ENCODE measurements at regions not wholly inside any gene's neighbourhood (a gene's known extent, or its start where the extent isn't known, plus 50 kb on each side); places are given as distances from the start of the nearest gene placed in this dataset.
A peak's percentile ranks its signal among the peaks of the same experiment; 100 is the strongest.
"Not testable (repeated sequence)": the region's sequence is repeated elsewhere in the genome, so short reads cannot be mapped to it uniquely, and the experiment has no call there.

- Histone ChIP-seq H3K36me3 (no peaks in the 10 kb centered on the region), H3K27ac (no peak overlapping the region), H3K4me3 (no peak overlapping the region), H3K9me3 (no peaks in the 10 kb centered on the region), H3K27me3 (ENCODE audit: low read depth) (no peaks in the 10 kb centered on the region), H3K4me1 (peaks cover 4% of the 10 kb centered on the region)
- ATAC-seq (no peak), DNase-seq (no peak)
- intact Hi-C loops (cut with DNase I): no loop called here
- no peak for TF ChIP-seq CTCF (IDR thresholded peaks at IDR 0.05)
Measured at GRCh38 chr5:62090953-62091352, 215.1 kb upstream of the KIF2A start.

- no peaks in the 10 kb centered on the region for H3K9me3 ChIP-seq
- no peak overlapping the region for H3K27ac ChIP-seq
- H3K36me3 ChIP-seq: no peaks in the 10 kb centered on the region
- H3K27me3 ChIP-seq (ENCODE audit: low read depth): no peaks in the 10 kb centered on the region
- intact Hi-C loops (cut with DNase I): no loop called here
- no peak for ATAC-seq
- peaks cover 4% of the 10 kb centered on the region for H3K4me1 ChIP-seq
- no peak for TF ChIP-seq CTCF (IDR thresholded peaks at IDR 0.05)
- H3K4me3 ChIP-seq: no peak overlapping the region
- no peak for DNase-seq
Measured at GRCh38 chr5:62093411-62093810, 212.6 kb upstream of the KIF2A start.

- no peaks in the 10 kb centered on the region for H3K36me3 ChIP-seq
- no peak overlapping the region for H3K4me3 ChIP-seq
- intact Hi-C loops (cut with DNase I): no loop called here
- no peaks in the 10 kb centered on the region for H3K9me3 ChIP-seq
- no peak for TF ChIP-seq CTCF (IDR thresholded peaks at IDR 0.05)
- peaks cover 4% of the 10 kb centered on the region for H3K4me1 ChIP-seq
- DNase-seq: no peak
- ATAC-seq: peak; percentile 67 to 77
- H3K27ac ChIP-seq: no peak overlapping the region
- H3K27me3 ChIP-seq (ENCODE audit: low read depth): no peaks in the 10 kb centered on the region
Measured at GRCh38 chr5:62093976-62094375, 212.0 kb upstream of the KIF2A start.

GRCh38 chr5:62097361-62097760, 208.6 kb upstream of the KIF2A start:
- TF ChIP-seq CTCF (IDR thresholded peaks at IDR 0.05): no peak
- H3K4me3 ChIP-seq: no peak overlapping the region
- no peak overlapping the region for H3K27ac ChIP-seq
- H3K36me3 ChIP-seq: no peaks in the 10 kb centered on the region
- no peaks in the 10 kb centered on the region for H3K27me3 ChIP-seq (ENCODE audit: low read depth)
- ATAC-seq: no peak
- intact Hi-C loops (cut with DNase I): no loop called here
- H3K9me3 ChIP-seq: no peaks in the 10 kb centered on the region
- H3K4me1 ChIP-seq: peaks cover 4% of the 10 kb centered on the region
- no peak for DNase-seq

GRCh38 chr5:62100201-62100600, 205.8 kb upstream of the KIF2A start:
- no peak for TF ChIP-seq CTCF (IDR thresholded peaks at IDR 0.05)
- no peaks in the 10 kb centered on the region for H3K27me3 ChIP-seq (ENCODE audit: low read depth)
- H3K36me3 ChIP-seq: no peaks in the 10 kb centered on the region
- no peak for ATAC-seq
- no peak for DNase-seq
- intact Hi-C loops (cut with DNase I): no loop called here
- H3K9me3 ChIP-seq: no peaks in the 10 kb centered on the region
- H3K4me1 ChIP-seq: no peaks in the 10 kb centered on the region
- H3K4me3 ChIP-seq: no peak overlapping the region
- H3K27ac ChIP-seq: no peak overlapping the region

- intact Hi-C loops (cut with DNase I); DNase-seq; H3K27me3 ChIP-seq (ENCODE audit: low read depth); ATAC-seq; H3K36me3 ChIP-seq; H3K4me1 ChIP-seq; H3K9me3 ChIP-seq; H3K4me3 ChIP-seq; H3K27ac ChIP-seq: not testable (repeated sequence)
Measured at GRCh38 chr5:62103863-62104262, 202.1 kb upstream of the KIF2A start.

All from lower lobe of right lung (tissue), 2 donors.